WTC11 (cell line): ENCODE measurements at regions not wholly inside any gene's neighbourhood (a gene's known extent, or its start where the extent isn't known, plus 50 kb on each side); places are given as distances from the start of the nearest gene placed in this dataset.

Experiments
- ATAC-seq: fragments of 200-7000 bp; cut with Tn5 transposase; 2 replicates; pipeline ENCODE4 v1.10.0; 2021; ENCODE audit warnings: mild to moderate bottlenecking, moderate library complexity
- CTCF ChIA-PET: fragments of 300-600 bp; sonication (Branson Sonifier 250); formaldehyde crosslinking; loops from one replicate; lab custom pipeline; 2021; ENCODE audit warnings: antibody characterized with exemption; lab: Charles Lee
- POLR2A ChIA-PET: fragments of 350-600 bp; sonication (Branson Sonifier 250); formaldehyde crosslinking; loops from one replicate; lab custom pipeline; 2021; ENCODE audit warnings: antibody characterized with exemption; lab: Charles Lee
- DNase-seq: peaks from one replicate; pipeline ENCODE4 v3.0.0; 2021; ENCODE audit warnings: low spot score
- H3K27ac Mint-ChIP-seq: 2 replicates; pipeline ENCODE4 v1.8.0; 2021; ENCODE audit warnings: mixed read lengths
- H3K27me3 Mint-ChIP-seq: 2 replicates; pipeline ENCODE4 v1.8.0; 2021; ENCODE audit warnings: low read depth, mild to moderate bottlenecking, moderate library complexity, mixed read lengths
- H3K36me3 Mint-ChIP-seq: 2 replicates; pipeline ENCODE4 v1.8.0; 2021; ENCODE audit warnings: mixed read lengths
- H3K4me1 Mint-ChIP-seq: 2 replicates; pipeline ENCODE4 v1.8.0; 2022; ENCODE audit warnings: mixed read lengths
- H3K4me3 Mint-ChIP-seq: 2 replicates; pipeline ENCODE4 v1.8.0; 2021; ENCODE audit warnings: mild to moderate bottlenecking, moderate library complexity, mixed read lengths
- H3K9me3 Mint-ChIP-seq: 2 replicates; pipeline ENCODE4 v1.8.0; 2021; ENCODE audit warnings: mixed read lengths
- CREB1 ChIP-seq: sonication (generic); formaldehyde crosslinking; IDR thresholded peaks from 2 replicates; pipeline ENCODE4 v1.8.0; 2023; ENCODE audit warnings: mild to moderate bottlenecking, missing genetic modification reagents
- CTCF ChIP-seq: fragments of 200-600 bp; IDR thresholded peaks from 2 replicates; pipeline ENCODE4 v1.8.0; 2022; ENCODE audit warnings: antibody characterized with exemption
- E2F1 ChIP-seq: sonication (generic); formaldehyde crosslinking; IDR thresholded peaks from 2 replicates; pipeline ENCODE4 v1.8.0; 2022; ENCODE audit warnings: mild to moderate bottlenecking, missing genetic modification reagents
- ESRRA ChIP-seq: sonication (generic); formaldehyde crosslinking; IDR thresholded peaks from 2 replicates; pipeline ENCODE4 v1.8.1; 2022; ENCODE audit warnings: mild to moderate bottlenecking, missing genetic modification reagents, borderline replicate concordance
- GRHL2 ChIP-seq: fragments of 250-450 bp; sonication (Bioruptor Pico); IDR thresholded peaks from 2 replicates; pipeline ENCODE4 v1.8.0; 2022; ENCODE audit warnings: mild to moderate bottlenecking, moderate library complexity; ENCODE audit not compliant: insufficient replicate concordance, severe bottlenecking
- IRF1 ChIP-seq: sonication (generic); formaldehyde crosslinking; IDR thresholded peaks from 2 replicates; pipeline ENCODE4 v1.8.0; 2023; ENCODE audit warnings: missing genetic modification reagents
- IRF2 ChIP-seq: sonication (generic); formaldehyde crosslinking; IDR thresholded peaks from 2 replicates; pipeline ENCODE4 v1.8.0; 2022; ENCODE audit warnings: low read depth, missing genetic modification reagents, borderline replicate concordance
- MAX ChIP-seq: sonication (generic); formaldehyde crosslinking; IDR thresholded peaks from 2 replicates; pipeline ENCODE4 v1.8.0; 2022; ENCODE audit warnings: mild to moderate bottlenecking, missing genetic modification reagents
- OVOL2 ChIP-seq: fragments of 250-450 bp; sonication (Bioruptor Pico); IDR thresholded peaks from 2 replicates; pipeline ENCODE4 v1.9.0; 2021; ENCODE audit warnings: mild to moderate bottlenecking, borderline replicate concordance
- RELA ChIP-seq: sonication (generic); formaldehyde crosslinking; IDR thresholded peaks from 2 replicates; pipeline ENCODE4 v1.8.1; 2022; ENCODE audit warnings: missing genetic modification reagents, mild to moderate bottlenecking, borderline replicate concordance
- SOX15 ChIP-seq: fragments of 250-450 bp; sonication (Bioruptor Pico); IDR thresholded peaks from 2 replicates; pipeline ENCODE4 v1.9.0; 2021; ENCODE audit warnings: mild to moderate bottlenecking
- STAT6 ChIP-seq: sonication (generic); formaldehyde crosslinking; conservative IDR thresholded peaks from 2 replicates; pipeline ENCODE4 v1.8.1; 2023; ENCODE audit warnings: mild to moderate bottlenecking, low read depth, missing genetic modification reagents, moderate library complexity
- ZNF121 ChIP-seq: sonication (generic); formaldehyde crosslinking; IDR thresholded peaks from 2 replicates; pipeline ENCODE4 v1.8.0; 2023; ENCODE audit warnings: missing genetic modification reagents
- ZNF281 ChIP-seq: sonication (generic); formaldehyde crosslinking; IDR thresholded peaks from 2 replicates; pipeline ENCODE4 v1.8.0; 2023; ENCODE audit warnings: mild to moderate bottlenecking, missing genetic modification reagents
- ZNF396 ChIP-seq: fragments of 250-450 bp; sonication (Bioruptor Pico); IDR thresholded peaks from 2 replicates; pipeline ENCODE4 v1.8.0; 2021; ENCODE audit warnings: mild to moderate bottlenecking, moderate library complexity, borderline replicate concordance

GRCh38 chr2:104077573-104077972, 776.3 kb upstream of the POU3F3 start (continued):
- no peak for TF ChIP-seq GRHL2 (CRISPR knock-in tag)

- Mint-ChIP-seq H3K27me3 (no peaks in the 10 kb centered on the region), H3K4me3 (no peak overlapping the region), H3K27ac (no peak overlapping the region), H3K4me1 (peaks cover 10% of the 10 kb centered on the region), H3K36me3 (peaks cover 3% of the 10 kb centered on the region; the same call in 1 of the 2 replicates), H3K9me3 (peaks cover 4% of the 10 kb centered on the region; the same call in 1 of the 2 replicates)
- TF ChIP-seq E2F1 (CRISPR knock-in tag): no peak
- no peak for TF ChIP-seq ZNF281
- no peak for TF ChIP-seq MAX (CRISPR knock-in tag)
- peak; percentile 81 for ATAC-seq
- ChIA-PET CTCF (interaction anchor here (0.5 to 1.0 kb wide), 6 partner anchors 208 to 662 kb away, joined by 3 to 5 read pairs (median 3); no protein-coding TSS in a partner anchor), POLR2A (no interaction called here)
- DNase-seq: peak; percentile 26
These were observed 775.3 kb upstream of the POU3F3 start for GRCh38 chr2:104078431-104079157.

- Mint-ChIP-seq H3K27me3 (no peaks in the 10 kb centered on the region), H3K4me3 (no peak overlapping the region), H3K4me1 (peaks cover 12% of the 10 kb centered on the region), H3K9me3 (peaks cover 12% of the 10 kb centered on the region), H3K36me3 (peaks cover 3% of the 10 kb centered on the region; the same call in 1 of the 2 replicates), H3K27ac (no peak overlapping the region)
- ChIA-PET CTCF (no interaction called here), POLR2A (no interaction called here)
- ATAC-seq: no peak
- TF ChIP-seq OVOL2 (CRISPR knock-in tag) (no peak), ZNF121 (no peak), RELA (CRISPR knock-in tag) (no peak), CREB1 (CRISPR knock-in tag) (no peak), STAT6 (CRISPR knock-in tag) (no peak), CTCF (no peak), ESRRA (no peak), ZNF396 (CRISPR knock-in tag) (no peak), IRF2 (no peak), ZNF281 (no peak), IRF1 (CRISPR knock-in tag) (no peak), SOX15 (CRISPR knock-in tag) (no peak)
- no peak for DNase-seq
These were observed 765.2 kb upstream of the POU3F3 start for GRCh38 chr2:104088745-104089144.
